ENCODE measurements at regions not wholly inside any gene's neighbourhood (a gene's known extent, or its start where the extent isn't known, plus 50 kb on each side); places are given as distances from the start of the nearest gene placed in this dataset.

DNA sequence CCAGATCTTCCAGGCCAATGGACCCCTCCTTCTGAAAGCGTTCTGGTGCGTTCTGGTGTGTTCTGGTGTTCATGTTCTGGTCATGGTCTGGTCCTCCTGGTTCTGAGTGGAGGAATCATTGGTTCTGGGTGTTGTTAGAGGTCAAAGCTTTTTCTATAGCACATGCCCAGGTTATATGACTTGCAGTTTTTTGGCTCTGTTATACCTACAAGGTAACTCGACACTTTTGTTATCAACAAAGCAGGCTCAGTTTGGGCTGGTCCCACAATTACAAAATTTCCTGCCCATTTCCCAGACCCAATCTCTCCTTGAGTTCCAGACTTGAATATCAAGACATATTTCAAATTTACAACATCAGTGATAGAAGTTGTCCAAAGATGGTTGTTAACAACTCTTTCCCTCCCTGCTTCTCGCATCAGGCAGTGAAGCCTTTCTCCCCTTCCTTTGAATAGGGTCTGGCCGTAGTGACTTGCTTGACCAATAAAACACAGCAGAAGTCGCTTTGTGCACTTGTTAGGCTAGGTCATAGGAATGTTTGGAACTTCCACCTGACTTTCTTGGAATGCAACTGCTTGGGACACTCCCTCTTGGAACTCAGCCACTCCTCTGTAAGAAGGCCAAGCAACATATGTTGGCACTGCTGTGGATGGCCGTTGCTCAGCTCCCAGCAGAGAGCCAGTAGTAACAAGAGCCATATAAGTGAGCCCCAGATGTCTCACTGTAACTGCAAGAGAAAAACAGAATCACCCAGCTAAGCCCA, 83.1 kb upstream of the STEAP1B start:
- TF ChIP-seq, protein P1, sequence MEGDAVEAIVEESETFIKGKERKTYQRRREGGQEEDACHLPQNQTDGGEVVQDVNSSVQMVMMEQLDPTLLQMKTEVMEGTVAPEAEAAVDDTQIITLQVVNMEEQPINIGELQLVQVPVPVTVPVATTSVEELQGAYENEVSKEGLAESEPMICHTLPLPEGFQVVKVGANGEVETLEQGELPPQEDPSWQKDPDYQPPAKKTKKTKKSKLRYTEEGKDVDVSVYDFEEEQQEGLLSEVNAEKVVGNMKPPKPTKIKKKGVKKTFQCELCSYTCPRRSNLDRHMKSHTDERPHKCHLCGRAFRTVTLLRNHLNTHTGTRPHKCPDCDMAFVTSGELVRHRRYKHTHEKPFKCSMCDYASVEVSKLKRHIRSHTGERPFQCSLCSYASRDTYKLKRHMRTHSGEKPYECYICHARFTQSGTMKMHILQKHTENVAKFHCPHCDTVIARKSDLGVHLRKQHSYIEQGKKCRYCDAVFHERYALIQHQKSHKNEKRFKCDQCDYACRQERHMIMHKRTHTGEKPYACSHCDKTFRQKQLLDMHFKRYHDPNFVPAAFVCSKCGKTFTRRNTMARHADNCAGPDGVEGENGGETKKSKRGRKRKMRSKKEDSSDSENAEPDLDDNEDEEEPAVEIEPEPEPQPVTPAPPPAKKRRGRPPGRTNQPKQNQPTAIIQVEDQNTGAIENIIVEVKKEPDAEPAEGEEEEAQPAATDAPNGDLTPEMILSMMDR (IDR thresholded peaks at IDR 0.05): no peak
- TF ChIP-seq POLR2A (IDR thresholded peaks at IDR 0.05): no peak

All from body of pancreas (tissue), 4 donors.